Smooth muscle cell (in vitro differentiated cells): ENCODE measurements at regions not wholly inside any gene's neighbourhood (a gene's known extent, or its start where the extent isn't known, plus 50 kb on each side); places are given as distances from the start of the nearest gene placed in this dataset.
"Not testable (repeated sequence)": the region's sequence is repeated elsewhere in the genome, so short reads cannot be mapped to it uniquely, and the experiment has no call there.

Source experiments
- DNase-seq: peaks from one replicate; lab custom pipeline; 2025; ENCODE audit not compliant: unreplicated experiment; lab: John Stamatoyannopoulos, UW
- H2AFZ ChIP-seq: fragments of 200-600 bp; sonication (generic); 2 replicates; pipeline ENCODE4 v1.6.0; 2016; ENCODE audit warnings: antibody characterized with exemption, low read depth, mild to moderate bottlenecking
- H3F3A ChIP-seq: fragments of 200-600 bp; sonication (generic); 2 replicates; pipeline ENCODE4 v1.6.0; 2017; ENCODE audit warnings: antibody characterized with exemption, low read depth
- H3K27ac ChIP-seq: fragments of 200-600 bp; sonication (generic); 2 replicates; pipeline ENCODE4 v1.5.1; 2016; ENCODE audit warnings: low read depth, mild to moderate bottlenecking
- H3K27me3 ChIP-seq: fragments of 200-600 bp; sonication (generic); 2 replicates; pipeline ENCODE4 v1.6.1; 2016; ENCODE audit warnings: low read depth, mild to moderate bottlenecking
- H3K36me3 ChIP-seq: fragments of 200-600 bp; sonication (generic); 2 replicates; pipeline ENCODE4 v1.5.1; 2016; ENCODE audit warnings: low read depth
- H3K4me1 ChIP-seq: fragments of 200-600 bp; sonication (generic); 2 replicates; pipeline ENCODE4 v1.5.1; 2016; ENCODE audit warnings: low read depth
- H3K4me2 ChIP-seq: fragments of 200-600 bp; sonication (generic); 2 replicates; pipeline ENCODE4 v1.6.0; 2016; ENCODE audit warnings: mild to moderate bottlenecking
- H3K4me3 ChIP-seq: fragments of 200-600 bp; sonication (generic); 2 replicates; pipeline ENCODE4 v1.5.1; 2016; ENCODE audit warnings: mild to moderate bottlenecking
- H3K79me2 ChIP-seq: fragments of 200-600 bp; sonication (generic); 2 replicates; pipeline ENCODE4 v1.6.0; 2016; ENCODE audit warnings: low read depth, mild to moderate bottlenecking
- H3K9ac ChIP-seq: fragments of 200-600 bp; sonication (generic); 2 replicates; pipeline ENCODE4 v1.6.0; 2016; ENCODE audit warnings: low read depth
- H3K9me3 ChIP-seq: fragments of 200-600 bp; sonication (generic); replicated peaks from 2 replicates; pipeline ENCODE4 v1.5.1; 2016; ENCODE audit warnings: low read depth
- H4K20me1 ChIP-seq: fragments of 200-600 bp; sonication (generic); 2 replicates; pipeline ENCODE4 v1.6.0; 2016; ENCODE audit warnings: low read depth
- WGBS: methylation state at CpG from one replicate; pipeline ENCODE4 v1.1.7; 2016; ENCODE audit warnings: low lambda C conversion rate; 5-methylcytosine and 5-hydroxymethylcytosine counted together
- TF ChIP-seq, protein P1 (sequence below): fragments of 200-600 bp; sonication (generic); IDR thresholded peaks from 2 replicates; pipeline ENCODE4 v1.5.1; 2017; ENCODE audit warnings: borderline replicate concordance, mild to moderate bottlenecking, antibody characterized with exemption; ENCODE audit not compliant: insufficient read depth, poor library complexity, severe bottlenecking

DNA sequence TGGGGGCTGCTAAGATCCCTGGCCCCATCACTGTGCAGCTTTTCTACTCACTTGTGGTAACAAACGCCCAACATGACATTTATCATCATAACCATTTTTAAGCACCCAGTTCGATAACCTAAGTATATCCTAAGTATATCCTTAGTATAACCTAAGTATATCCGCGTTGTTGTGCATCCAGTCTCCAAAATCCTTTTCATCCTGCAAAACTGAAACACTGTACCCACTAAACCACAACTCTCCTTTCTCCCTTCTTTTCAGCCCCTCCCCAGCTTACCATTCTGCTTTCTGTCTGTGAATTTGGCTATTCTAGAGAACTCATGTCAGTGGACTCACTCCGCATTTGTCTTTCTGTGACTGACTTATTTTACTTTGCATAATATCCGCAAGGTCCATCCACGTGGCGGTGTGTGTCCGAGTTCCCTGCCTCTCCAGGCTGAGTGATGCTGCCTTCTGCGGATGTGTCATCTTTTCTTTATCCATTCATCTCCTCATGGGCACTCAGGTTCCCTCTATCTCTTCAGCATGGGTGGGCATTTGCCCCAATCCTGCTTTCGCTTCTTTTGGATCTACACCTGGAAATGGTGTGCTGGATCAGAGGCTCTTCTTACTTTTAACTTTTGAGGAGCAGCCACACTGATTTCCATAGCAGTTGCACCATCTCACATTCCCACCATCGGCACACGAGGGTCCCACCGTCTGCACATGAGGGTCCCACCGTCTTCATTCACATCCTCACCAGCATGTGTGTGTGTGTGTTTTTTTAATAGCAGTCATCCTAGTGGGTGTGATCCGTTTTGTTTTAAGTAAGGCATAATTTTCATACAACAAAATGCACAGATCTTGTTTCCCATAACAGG lies 82.4 kb upstream of the CLDN5 start:
- Histone ChIP-seq H3K36me3 (no peaks in the 10 kb centered on the region), H2AFZ (no peak overlapping the region), H3K9ac (no peak overlapping the region), H3F3A (no peaks in the 10 kb centered on the region), H3K27me3 (peaks cover 28% of the 10 kb centered on the region), H3K9me3 (no peaks in the 10 kb centered on the region), H3K4me1 (no peaks in the 10 kb centered on the region), H3K79me2 (no peaks in the 10 kb centered on the region), H4K20me1 (no peaks in the 10 kb centered on the region), H3K27ac (no peak overlapping the region), H3K4me2 (no peak overlapping the region), H3K4me3 (no peak overlapping the region)
- DNase-seq, result no peak
- TF ChIP-seq, protein P1, sequence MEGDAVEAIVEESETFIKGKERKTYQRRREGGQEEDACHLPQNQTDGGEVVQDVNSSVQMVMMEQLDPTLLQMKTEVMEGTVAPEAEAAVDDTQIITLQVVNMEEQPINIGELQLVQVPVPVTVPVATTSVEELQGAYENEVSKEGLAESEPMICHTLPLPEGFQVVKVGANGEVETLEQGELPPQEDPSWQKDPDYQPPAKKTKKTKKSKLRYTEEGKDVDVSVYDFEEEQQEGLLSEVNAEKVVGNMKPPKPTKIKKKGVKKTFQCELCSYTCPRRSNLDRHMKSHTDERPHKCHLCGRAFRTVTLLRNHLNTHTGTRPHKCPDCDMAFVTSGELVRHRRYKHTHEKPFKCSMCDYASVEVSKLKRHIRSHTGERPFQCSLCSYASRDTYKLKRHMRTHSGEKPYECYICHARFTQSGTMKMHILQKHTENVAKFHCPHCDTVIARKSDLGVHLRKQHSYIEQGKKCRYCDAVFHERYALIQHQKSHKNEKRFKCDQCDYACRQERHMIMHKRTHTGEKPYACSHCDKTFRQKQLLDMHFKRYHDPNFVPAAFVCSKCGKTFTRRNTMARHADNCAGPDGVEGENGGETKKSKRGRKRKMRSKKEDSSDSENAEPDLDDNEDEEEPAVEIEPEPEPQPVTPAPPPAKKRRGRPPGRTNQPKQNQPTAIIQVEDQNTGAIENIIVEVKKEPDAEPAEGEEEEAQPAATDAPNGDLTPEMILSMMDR, result no peak
- 87% methylated on average over 16 of the region's 16 CpGs for WGBS

DNA sequence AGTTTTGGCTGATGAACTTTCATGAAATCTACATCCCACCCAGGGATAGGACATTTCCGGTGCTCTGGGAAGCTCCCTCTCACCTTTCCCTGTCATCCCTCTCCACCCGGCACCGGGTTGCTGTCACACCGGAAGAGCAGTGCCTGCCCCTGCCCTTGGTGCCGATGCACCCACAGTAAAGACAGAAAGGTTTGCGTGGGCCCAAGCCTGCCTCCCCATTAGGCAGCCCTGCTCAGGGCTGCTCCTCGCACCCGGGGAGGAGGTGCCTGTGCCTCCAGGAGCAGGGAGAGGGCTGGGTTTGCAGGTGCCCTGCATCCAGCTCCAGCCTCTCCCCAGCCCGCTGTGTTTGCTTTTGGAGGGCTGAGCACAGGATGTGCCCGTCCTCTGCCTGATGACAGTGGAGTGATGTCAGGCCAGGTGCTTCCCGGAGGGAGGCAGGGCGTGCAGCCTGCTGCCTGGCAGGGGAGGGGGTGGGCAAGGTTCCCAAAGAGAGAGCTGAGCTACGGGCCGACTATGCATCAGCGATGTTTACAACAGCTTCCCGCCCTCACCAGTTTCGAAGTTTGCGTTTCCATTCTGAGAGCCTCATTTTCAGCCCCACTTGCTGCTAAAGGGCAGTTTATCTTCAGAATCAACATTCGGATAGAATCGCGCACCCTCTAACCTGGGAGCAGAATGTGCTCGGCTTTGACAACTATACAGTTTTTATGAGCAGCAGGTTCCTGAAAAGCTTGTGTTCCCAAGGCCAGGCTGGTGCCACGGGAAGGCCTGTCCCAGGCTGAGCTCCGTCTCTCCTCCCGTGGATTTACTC lies 83.2 kb upstream of the CLDN5 start:
- Histone ChIP-seq H3F3A (no peaks in the 10 kb centered on the region), H3K27ac (no peak overlapping the region), H3K4me1 (no peaks in the 10 kb centered on the region), H3K4me2 (no peak overlapping the region), H2AFZ (no peak overlapping the region), H3K36me3 (no peaks in the 10 kb centered on the region), H3K79me2 (no peaks in the 10 kb centered on the region), H3K27me3 (peaks cover 24% of the 10 kb centered on the region), H4K20me1 (no peaks in the 10 kb centered on the region), H3K4me3 (no peak overlapping the region), H3K9me3 (no peaks in the 10 kb centered on the region), H3K9ac (no peak overlapping the region)
- 76% methylated on average over 25 of the region's 25 CpGs for WGBS
- TF ChIP-seq, protein P1, result no peak
- DNase-seq, result no peak

DNA sequence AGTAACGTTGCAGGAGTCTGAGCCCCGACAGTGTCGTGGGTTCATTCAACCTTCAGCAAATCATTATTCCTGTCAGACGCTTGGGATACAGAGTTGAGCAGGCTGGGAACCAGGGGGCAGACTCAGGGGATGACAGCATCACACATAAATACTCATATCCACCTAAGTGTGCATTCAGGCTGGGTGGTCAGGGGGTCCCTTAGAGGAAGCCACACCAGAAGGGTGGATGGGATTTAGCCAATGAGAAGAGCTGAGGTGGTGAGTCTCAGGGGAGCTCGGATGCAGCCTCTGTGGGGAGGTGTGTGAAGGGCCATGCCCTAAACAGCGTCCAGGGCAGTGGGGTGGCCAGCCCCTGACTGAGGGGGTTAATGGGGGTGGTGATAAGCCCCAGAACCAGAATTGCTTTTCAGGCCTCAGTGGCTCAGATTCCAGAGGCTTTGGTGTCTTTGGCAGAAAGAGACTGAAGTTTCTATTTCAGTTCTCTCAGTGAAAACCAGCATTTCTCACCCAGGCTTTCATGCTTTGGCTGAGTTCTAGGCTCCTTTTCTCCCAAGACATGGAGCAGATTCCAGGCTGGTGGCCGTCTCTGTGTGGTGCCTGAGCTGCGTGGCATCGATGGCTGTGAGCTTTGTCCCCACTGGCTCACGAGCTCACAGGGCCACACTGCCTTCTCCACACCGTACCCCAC lies 83.9 kb upstream of the CLDN5 start:
- Histone ChIP-seq H3K27ac (no peak overlapping the region), H3K79me2 (no peaks in the 10 kb centered on the region), H3K9me3 (no peaks in the 10 kb centered on the region), H3K36me3 (no peaks in the 10 kb centered on the region), H2AFZ (no peak overlapping the region), H3K9ac (no peak overlapping the region), H3K4me1 (no peaks in the 10 kb centered on the region), H3K27me3 (peaks cover 17% of the 10 kb centered on the region), H3K4me2 (no peak overlapping the region), H4K20me1 (no peaks in the 10 kb centered on the region), H3F3A (no peaks in the 10 kb centered on the region), H3K4me3 (no peak overlapping the region)
- no peak for DNase-seq
- 83% methylated on average over 11 of the region's 11 CpGs for WGBS
- TF ChIP-seq, protein P1, result no peak

DNA sequence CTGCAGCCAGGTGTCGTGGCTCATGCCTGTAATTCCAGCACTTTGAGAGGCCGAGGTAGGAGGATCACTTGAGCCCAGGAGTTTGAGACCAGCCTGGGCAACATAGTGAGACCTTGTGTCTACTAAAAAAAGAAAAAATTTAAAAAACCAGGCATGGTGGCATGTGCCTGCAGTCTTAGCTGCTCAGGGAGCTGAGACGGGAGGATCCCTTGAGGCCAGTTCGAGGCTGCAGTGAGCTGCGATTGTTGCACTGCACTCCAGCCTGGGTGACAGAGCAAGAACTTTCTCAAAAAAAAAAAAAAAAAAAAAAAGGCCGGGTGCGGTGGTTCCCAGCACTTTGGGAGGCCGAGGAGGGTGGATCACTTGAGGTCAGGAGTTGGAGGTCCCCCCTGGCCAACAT lies 85.5 kb upstream of the CLDN5 start:
- H3K4me3 ChIP-seq, DNase-seq, H3F3A ChIP-seq, H3K4me2 ChIP-seq, H3K4me1 ChIP-seq, H3K36me3 ChIP-seq, H3K9ac ChIP-seq, H3K79me2 ChIP-seq, H3K9me3 ChIP-seq, H2AFZ ChIP-seq, H4K20me1 ChIP-seq, H3K27ac ChIP-seq: not testable (repeated sequence)
- peaks cover 17% of the 10 kb centered on the region for H3K27me3 ChIP-seq
- WGBS, result 78% methylated on average over 8 of the region's 8 CpGs
